Calu3 (cell line): ENCODE measurements at regions not wholly inside any gene's neighbourhood (a gene's known extent, or its start where the extent isn't known, plus 50 kb on each side); places are given as distances from the start of the nearest gene placed in this dataset.

Source experiments
- BruUV-seq: library from RNA; stranded (reverse); fragments of 400-500 nt; replicated peaks from 2 replicates; lab custom pipeline; 2021; lab: Mats Ljungman, UMichigan
- CTCF ChIA-PET: fragments of 300-600 bp; sonication (Branson Sonifier 250); formaldehyde crosslinking; loops from one replicate; lab custom pipeline; 2022; ENCODE audit warnings: antibody characterized with exemption; lab: Charles Lee
- DNase-seq: peaks from one replicate; pipeline ENCODE4 v3.0.0; 2022
- H3K27ac Mint-ChIP-seq: one replicate; pipeline ENCODE4 v1.8.0; 2022; ENCODE audit warnings: mixed read lengths; ENCODE audit not compliant: unreplicated experiment
- H3K27me3 Mint-ChIP-seq: one replicate; pipeline ENCODE4 v1.8.0; 2022; ENCODE audit warnings: mixed read lengths; ENCODE audit not compliant: unreplicated experiment
- H3K36me3 Mint-ChIP-seq: one replicate; pipeline ENCODE4 v1.8.0; 2022; ENCODE audit warnings: mild to moderate bottlenecking, moderate library complexity, mixed read lengths; ENCODE audit not compliant: insufficient read depth, unreplicated experiment
- H3K4me1 Mint-ChIP-seq: one replicate; pipeline ENCODE4 v1.8.0; 2022; ENCODE audit warnings: mild to moderate bottlenecking, low read depth, mixed read lengths; ENCODE audit not compliant: unreplicated experiment
- H3K4me3 Mint-ChIP-seq: one replicate; pipeline ENCODE4 v1.8.0; 2022; ENCODE audit warnings: mild to moderate bottlenecking, low read depth, moderate library complexity, mixed read lengths; ENCODE audit not compliant: unreplicated experiment
- H3K9me3 Mint-ChIP-seq: one replicate; pipeline ENCODE4 v1.8.0; 2022; ENCODE audit warnings: low read depth, mixed read lengths; ENCODE audit not compliant: unreplicated experiment
- CTCF ChIP-seq: fragments of 200-600 bp; IDR thresholded peaks from one replicate; pipeline ENCODE4 v1.8.0; 2022; ENCODE audit warnings: antibody characterized with exemption; ENCODE audit not compliant: unreplicated experiment
- intact Hi-C: fragments of 100-400 bp; cut with micrococcal nuclease; formaldehyde crosslinking; loops from one replicate; pipeline ENCODE4 v1.10.0; 2022; ENCODE audit not compliant: unreplicated experiment

- H3K36me3 Mint-ChIP-seq, result no peaks in the 10 kb centered on the region
- peaks cover 16% of the 10 kb centered on the region for H3K27me3 Mint-ChIP-seq
- TF ChIP-seq CTCF, result no peak
- no peaks in the 10 kb centered on the region for H3K9me3 Mint-ChIP-seq
- intact Hi-C loops, result no loop called here
- CTCF ChIA-PET, result interaction anchor here (2.7 kb wide), 1 partner anchor 57 kb away, joined by 6 read pairs; no protein-coding TSS in a partner anchor
- H3K4me3 Mint-ChIP-seq, result no peak overlapping the region
- H3K27ac Mint-ChIP-seq, result no peak overlapping the region
- DNase-seq, result no peak
- H3K4me1 Mint-ChIP-seq, result peaks cover 18% of the 10 kb centered on the region
- BruUV-seq, result no TSS peak
Measured at GRCh38 chr7:142592231-142592630, 157.0 kb upstream of the PRSS1 start.

- no peak overlapping the region for H3K4me3 Mint-ChIP-seq
- no peak for TF ChIP-seq CTCF
- no peaks in the 10 kb centered on the region for H3K36me3 Mint-ChIP-seq
- intact Hi-C loops, result no loop called here
- CTCF ChIA-PET, result interaction anchor here (1.2 to 2.7 kb wide), 3 partner anchors 7 to 56 kb away, joined by 4 to 6 read pairs (median 4); no protein-coding TSS in a partner anchor
- peaks cover 30% of the 10 kb centered on the region for H3K4me1 Mint-ChIP-seq
- BruUV-seq, result no TSS peak
- H3K27me3 Mint-ChIP-seq, result peaks cover 14% of the 10 kb centered on the region
- no peak for DNase-seq
- H3K27ac Mint-ChIP-seq, result no peak overlapping the region
- H3K9me3 Mint-ChIP-seq, result no peaks in the 10 kb centered on the region
Measured at GRCh38 chr7:142590830-142591457, 158.3 kb upstream of the PRSS1 start.

GRCh38 chr7:142590077-142590476, 159.2 kb upstream of the PRSS1 start:
- H3K9me3 Mint-ChIP-seq, result no peaks in the 10 kb centered on the region
- H3K27ac Mint-ChIP-seq, result no peak overlapping the region
- no TSS peak for BruUV-seq
- no peak overlapping the region for H3K4me3 Mint-ChIP-seq
- H3K27me3 Mint-ChIP-seq, result peaks cover 9% of the 10 kb centered on the region
- H3K36me3 Mint-ChIP-seq, result no peaks in the 10 kb centered on the region
- intact Hi-C loops, result no loop called here
- CTCF ChIA-PET, result interaction anchor here (1.2 to 2.7 kb wide), 3 partner anchors 8 to 55 kb away, joined by 4 to 6 read pairs (median 4); no protein-coding TSS in a partner anchor
- no peak for DNase-seq
- no peak for TF ChIP-seq CTCF
- peaks cover 30% of the 10 kb centered on the region for H3K4me1 Mint-ChIP-seq

GRCh38 chr7:142587578-142588191, 161.6 kb upstream of the PRSS1 start:
- Mint-ChIP-seq H3K4me3 (no peak overlapping the region), H3K27me3 (no peaks in the 10 kb centered on the region), H3K9me3 (no peaks in the 10 kb centered on the region), H3K4me1 (peaks cover 43% of the 10 kb centered on the region), H3K36me3 (peaks cover 5% of the 10 kb centered on the region), H3K27ac (no peak overlapping the region)
- intact Hi-C loops, result loop anchor here (1.0 to 2.0 kb wide), 2 partner anchors 31 to 52 kb away; no protein-coding TSS in a partner anchor
- CTCF ChIA-PET, result interaction anchor here (0.5 to 1.9 kb wide), 19 partner anchors 11 to 325 kb away, joined by 3 to 45 read pairs (median 4); no protein-coding TSS in a partner anchor
- DNase-seq, result peak; percentile 50
- TF ChIP-seq CTCF, result peak; percentile 71
- no TSS peak for BruUV-seq
